Left ventricle myocardium inferior (tissue), 1 donor: ENCODE measurements at regions not wholly inside any gene's neighbourhood (a gene's known extent, or its start where the extent isn't known, plus 50 kb on each side); places are given as distances from the start of the nearest gene placed in this dataset.

Source experiments
- DNase-seq: peaks from one replicate; pipeline ENCODE4 v3.0.0-alpha.2; 2020
- H3K27ac ChIP-seq: fragments of 200-600 bp; replicated peaks from 2 replicates; pipeline ENCODE4 v1.8.0; 2021
- H3K27me3 ChIP-seq: fragments of 200-600 bp; 2 replicates; pipeline ENCODE4 v1.8.0; 2021; ENCODE audit warnings: low read depth
- H3K36me3 ChIP-seq: fragments of 200-600 bp; 2 replicates; pipeline ENCODE4 v1.8.0; 2021
- H3K4me1 ChIP-seq: fragments of 200-600 bp; 2 replicates; pipeline ENCODE4 v1.8.0; 2021
- H3K4me3 ChIP-seq: fragments of 200-600 bp; 2 replicates; pipeline ENCODE4 v1.8.0; 2021; ENCODE audit warnings: mild to moderate bottlenecking, moderate library complexity
- H3K9me3 ChIP-seq: fragments of 200-600 bp; replicated peaks from 2 replicates; pipeline ENCODE4 v1.8.0; 2021
- intact Hi-C: fragments of 100-400 bp; cut with micrococcal nuclease; formaldehyde crosslinking; loops from one replicate; pipeline ENCODE4 v1.11.0; 2022
- TF ChIP-seq, protein P1 (sequence below): fragments of 200-600 bp; IDR thresholded peaks from 2 replicates; pipeline ENCODE4 v1.8.0; 2021; ENCODE audit warnings: antibody characterized with exemption, mild to moderate bottlenecking, borderline replicate concordance
- donor health status: DM: no; HTN: yes; CAD: no; lungs with severe emphysema.

DNA sequence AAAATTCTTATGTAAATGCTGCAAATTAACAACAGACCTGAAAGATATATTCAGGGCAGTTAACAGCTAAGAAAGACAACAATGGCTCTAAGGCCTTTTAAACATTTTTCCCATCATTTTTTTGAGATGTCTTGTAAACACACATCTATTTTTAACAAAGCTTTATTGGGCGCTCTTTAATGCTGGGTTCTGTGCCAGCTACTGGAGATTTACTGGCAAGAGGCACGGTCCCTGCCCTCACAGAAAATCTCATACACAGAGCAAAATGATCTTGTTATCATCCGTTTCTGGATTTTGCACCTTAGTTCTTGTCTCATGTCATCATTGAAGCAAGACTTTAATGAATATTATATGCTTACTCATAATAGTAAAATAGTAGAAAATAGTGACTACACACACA is 1022.3 kb upstream of the WWC1 start:
- Histone ChIP-seq H3K36me3 (no peaks in the 10 kb centered on the region), H3K4me3 (no peak overlapping the region), H3K9me3 (no peaks in the 10 kb centered on the region), H3K4me1 (no peaks in the 10 kb centered on the region), H3K27me3 (no peaks in the 10 kb centered on the region), H3K27ac (no peak overlapping the region)
- no peak for DNase-seq
- intact Hi-C loops: no loop called here
- TF ChIP-seq, protein P1, sequence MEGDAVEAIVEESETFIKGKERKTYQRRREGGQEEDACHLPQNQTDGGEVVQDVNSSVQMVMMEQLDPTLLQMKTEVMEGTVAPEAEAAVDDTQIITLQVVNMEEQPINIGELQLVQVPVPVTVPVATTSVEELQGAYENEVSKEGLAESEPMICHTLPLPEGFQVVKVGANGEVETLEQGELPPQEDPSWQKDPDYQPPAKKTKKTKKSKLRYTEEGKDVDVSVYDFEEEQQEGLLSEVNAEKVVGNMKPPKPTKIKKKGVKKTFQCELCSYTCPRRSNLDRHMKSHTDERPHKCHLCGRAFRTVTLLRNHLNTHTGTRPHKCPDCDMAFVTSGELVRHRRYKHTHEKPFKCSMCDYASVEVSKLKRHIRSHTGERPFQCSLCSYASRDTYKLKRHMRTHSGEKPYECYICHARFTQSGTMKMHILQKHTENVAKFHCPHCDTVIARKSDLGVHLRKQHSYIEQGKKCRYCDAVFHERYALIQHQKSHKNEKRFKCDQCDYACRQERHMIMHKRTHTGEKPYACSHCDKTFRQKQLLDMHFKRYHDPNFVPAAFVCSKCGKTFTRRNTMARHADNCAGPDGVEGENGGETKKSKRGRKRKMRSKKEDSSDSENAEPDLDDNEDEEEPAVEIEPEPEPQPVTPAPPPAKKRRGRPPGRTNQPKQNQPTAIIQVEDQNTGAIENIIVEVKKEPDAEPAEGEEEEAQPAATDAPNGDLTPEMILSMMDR: no peak

DNA sequence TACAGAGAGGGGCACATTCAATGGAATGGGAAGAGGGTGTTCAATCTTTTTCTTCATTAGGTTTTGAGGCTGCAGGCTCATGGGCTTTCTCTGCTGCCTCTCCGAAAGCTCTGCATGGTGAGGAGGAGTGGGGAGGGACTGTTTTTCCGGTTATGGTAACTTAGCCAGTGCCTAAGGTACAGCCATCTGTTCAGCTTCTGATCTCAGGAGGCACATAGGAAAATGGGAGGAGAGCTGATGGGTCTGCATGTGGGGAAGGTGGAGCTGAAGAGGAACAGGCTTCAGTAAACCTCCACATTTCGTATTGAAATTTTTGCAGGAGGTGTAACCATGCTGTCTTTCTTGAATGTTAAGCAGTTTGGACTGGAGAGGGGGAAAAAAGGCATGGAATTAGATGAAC is 1020.4 kb upstream of the WWC1 start:
- Histone ChIP-seq H3K4me3 (no peak overlapping the region), H3K36me3 (no peaks in the 10 kb centered on the region), H3K27me3 (no peaks in the 10 kb centered on the region), H3K9me3 (no peaks in the 10 kb centered on the region), H3K4me1 (no peaks in the 10 kb centered on the region), H3K27ac (no peak overlapping the region)
- DNase-seq: no peak
- intact Hi-C loops: no loop called here
- TF ChIP-seq, protein P1: no peak

DNA sequence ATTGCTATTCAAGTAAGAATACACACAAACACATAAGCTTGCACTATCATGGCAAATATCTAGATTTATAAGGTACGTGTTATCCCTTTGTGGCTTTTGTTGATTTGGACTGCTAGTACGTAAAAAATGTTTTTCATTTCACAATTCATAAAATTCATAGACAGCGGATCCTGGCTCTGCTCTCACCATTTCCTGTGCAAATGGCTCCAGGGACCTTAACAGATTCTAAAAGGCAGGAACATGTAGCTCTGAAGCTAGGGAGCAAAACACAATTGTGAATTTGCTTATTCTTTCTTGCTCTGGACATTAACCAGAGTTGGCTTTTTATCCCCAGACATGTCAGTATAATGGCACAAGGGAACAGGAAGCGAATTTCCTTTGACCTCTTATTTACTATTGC is 1019.9 kb upstream of the WWC1 start:
- Histone ChIP-seq H3K27ac (no peak overlapping the region), H3K4me1 (no peaks in the 10 kb centered on the region), H3K4me3 (no peak overlapping the region), H3K9me3 (no peaks in the 10 kb centered on the region), H3K36me3 (no peaks in the 10 kb centered on the region), H3K27me3 (no peaks in the 10 kb centered on the region)
- TF ChIP-seq, protein P1: no peak
- DNase-seq: no peak
- intact Hi-C loops: no loop called here

DNA sequence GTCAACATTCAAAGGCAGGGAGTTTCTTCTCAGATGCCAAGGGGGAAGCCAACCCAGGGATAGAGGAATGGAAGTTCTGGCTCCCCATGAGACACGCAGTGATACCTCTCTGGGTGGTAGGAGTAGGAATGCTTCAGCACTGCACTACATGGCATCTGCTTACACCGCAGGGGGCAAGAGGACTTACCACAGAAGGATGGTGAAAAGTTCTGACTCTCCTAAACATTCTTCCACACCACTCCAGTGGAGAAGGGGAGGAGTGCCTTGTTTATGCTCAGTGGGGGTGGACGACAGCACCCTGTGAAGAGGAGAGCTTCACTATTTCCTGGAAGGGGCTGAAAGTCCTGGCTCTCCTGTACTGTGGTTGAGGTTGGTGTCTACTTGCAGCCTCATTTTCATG is 1011.3 kb upstream of the WWC1 start:
- Histone ChIP-seq H3K4me3 (no peak overlapping the region), H3K4me1 (no peaks in the 10 kb centered on the region), H3K27ac (no peak overlapping the region), H3K27me3 (no peaks in the 10 kb centered on the region), H3K9me3 (no peaks in the 10 kb centered on the region), H3K36me3 (no peaks in the 10 kb centered on the region)
- TF ChIP-seq, protein P1: no peak
- intact Hi-C loops: no loop called here
- no peak for DNase-seq

DNA sequence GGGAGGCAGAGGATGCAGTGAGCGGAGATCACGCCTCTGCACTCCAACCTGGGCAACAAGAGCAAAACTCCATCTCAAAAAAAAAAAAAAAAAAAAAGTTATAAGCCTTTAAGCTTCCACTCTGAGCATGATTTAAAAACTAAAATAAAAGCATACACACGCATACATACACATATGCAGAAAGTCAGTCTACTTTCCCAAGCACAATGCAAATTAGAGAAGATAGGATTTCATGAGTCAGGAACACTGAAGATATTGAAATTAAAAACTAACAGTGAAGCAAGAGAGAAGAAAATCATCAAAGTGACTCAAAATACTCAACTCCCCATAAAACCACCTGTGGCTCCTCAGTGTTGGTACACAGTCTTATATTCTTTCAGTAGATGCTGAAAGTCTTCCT is 1009.5 kb upstream of the WWC1 start:
- Histone ChIP-seq H3K9me3 (no peaks in the 10 kb centered on the region), H3K4me3 (no peak overlapping the region), H3K4me1 (no peaks in the 10 kb centered on the region), H3K36me3 (no peaks in the 10 kb centered on the region), H3K27ac (no peak overlapping the region), H3K27me3 (no peaks in the 10 kb centered on the region)
- no peak for DNase-seq
- TF ChIP-seq, protein P1: no peak
- intact Hi-C loops: no loop called here

DNA sequence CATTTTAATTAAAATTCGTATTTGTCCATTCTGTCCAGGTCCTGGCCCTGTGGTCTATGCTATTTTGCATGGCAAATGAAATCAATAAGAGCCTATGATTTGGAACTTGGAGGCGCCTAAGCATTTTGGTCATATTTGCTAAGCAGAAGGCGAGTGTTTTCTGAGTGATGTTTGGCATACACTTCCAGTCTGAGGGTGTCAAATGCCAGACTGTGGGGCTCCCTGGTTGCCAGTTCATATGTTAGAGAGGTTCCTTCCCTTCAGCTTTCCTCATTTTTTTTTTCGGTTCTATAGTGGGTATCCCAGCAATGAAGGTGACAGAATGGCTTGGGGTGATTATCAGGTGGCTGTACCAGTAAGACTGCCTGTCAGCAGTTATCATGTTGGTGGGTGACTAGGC is 1007.8 kb upstream of the WWC1 start:
- no peak for DNase-seq
- TF ChIP-seq, protein P1: no peak
- H3K27me3 ChIP-seq: no peaks in the 10 kb centered on the region
- H3K27ac ChIP-seq: no peak overlapping the region
- H3K36me3 ChIP-seq: no peaks in the 10 kb centered on the region
- intact Hi-C loops: no loop called here
- no peaks in the 10 kb centered on the region for H3K4me1 ChIP-seq
- H3K9me3 ChIP-seq: no peaks in the 10 kb centered on the region
- H3K4me3 ChIP-seq: no peak overlapping the region
